PC-3 (cell line): ENCODE measurements at regions not wholly inside any gene's neighbourhood (a gene's known extent, or its start where the extent isn't known, plus 50 kb on each side); places are given as distances from the start of the nearest gene placed in this dataset.
"Not testable (repeated sequence)": the region's sequence is repeated elsewhere in the genome, so short reads cannot be mapped to it uniquely, and the experiment has no call there.

ENCODE experiments used
- ATAC-seq: fragments of 200-7000 bp; cut with Tn5 transposase; 2 replicates; pipeline ENCODE4 v1.9.1; 2020; ENCODE audit warnings: mild to moderate bottlenecking, moderate library complexity
- BruUV-seq: library from RNA; stranded (reverse); fragments of 400-500 nt; replicated peaks from 2 replicates; lab custom pipeline; 2021; lab: Mats Ljungman, UMichigan
- CTCF ChIA-PET: fragments of 300-600 bp; sonication (Branson Sonifier 250); formaldehyde crosslinking; loops from one replicate; lab custom pipeline; 2022; ENCODE audit warnings: antibody characterized with exemption; lab: Charles Lee
- POLR2A ChIA-PET: fragments of 300-600 bp; sonication (Branson Sonifier 250); formaldehyde crosslinking; loops from one replicate; lab custom pipeline; 2022; ENCODE audit warnings: antibody characterized with exemption; ENCODE audit not compliant: unreplicated experiment; lab: Charles Lee
- DNase-seq: peaks from one replicate; pipeline ENCODE4 v3.0.0-alpha.2; 2015
- H2AFZ ChIP-seq: fragments of 300-600 bp; sonication (generic); 2 replicates; pipeline ENCODE4 v1.6.0; 2016; ENCODE audit warnings: antibody characterized with exemption, low read length
- H3F3A ChIP-seq: fragments of 300-600 bp; sonication (generic); one replicate; pipeline ENCODE4 v1.6.0; 2017; ENCODE audit warnings: antibody characterized with exemption, low read length, control low read depth, mild to moderate bottlenecking; ENCODE audit not compliant: unreplicated experiment
- H3K27ac ChIP-seq: fragments of 300-600 bp; sonication (generic); 2 replicates; pipeline ENCODE4 v1.5.1; 2016; ENCODE audit warnings: mild to moderate bottlenecking, low read length
- H3K27me3 ChIP-seq: fragments of 300-600 bp; sonication (generic); 2 replicates; pipeline ENCODE4 v1.6.1; 2016; ENCODE audit warnings: low read length, mixed read lengths
- H3K36me3 ChIP-seq: fragments of 300-600 bp; sonication (generic); 2 replicates; pipeline ENCODE4 v1.6.1; 2016; ENCODE audit warnings: low read depth, mixed run types, low read length, mixed read lengths
- H3K4me1 ChIP-seq: fragments of 300-600 bp; sonication (generic); 2 replicates; pipeline ENCODE4 v1.5.1; 2016; ENCODE audit warnings: low read length; ENCODE audit not compliant: insufficient read depth
- H3K4me2 ChIP-seq: fragments of 300-600 bp; sonication (generic); 2 replicates; pipeline ENCODE4 v1.6.0; 2016; ENCODE audit warnings: low read length
- H3K4me3 ChIP-seq: fragments of 300-600 bp; sonication (generic); 2 replicates; pipeline ENCODE4 v1.5.1; 2016; ENCODE audit warnings: mild to moderate bottlenecking, low read length, mixed read lengths
- H3K79me2 ChIP-seq: fragments of 300-600 bp; sonication (generic); 2 replicates; pipeline ENCODE4 v1.6.1; 2017; ENCODE audit warnings: low read length, mixed read lengths
- H3K9ac ChIP-seq: fragments of 300-600 bp; sonication (generic); 2 replicates; pipeline ENCODE4 v1.6.0; 2016; ENCODE audit warnings: mild to moderate bottlenecking, low read length
- H3K9me2 ChIP-seq: fragments of 300-600 bp; sonication (generic); replicated peaks from 2 replicates; pipeline ENCODE4 v1.6.1; 2016; ENCODE audit warnings: mixed run types, low read length, mixed read lengths
- H3K9me3 ChIP-seq: fragments of 300-600 bp; sonication (generic); 2 replicates; pipeline ENCODE4 v1.6.1; 2016; ENCODE audit warnings: low read length, mixed read lengths
- H4K20me1 ChIP-seq: fragments of 300-600 bp; sonication (generic); 2 replicates; pipeline ENCODE4 v1.6.1; 2016; ENCODE audit warnings: low read length, mixed read lengths
- EZH2 ChIP-seq: fragments of 300-600 bp; sonication (generic); IDR thresholded peaks from one replicate; pipeline ENCODE4 v1.6.1; 2017; ENCODE audit warnings: antibody characterized with exemption, mild to moderate bottlenecking, low read length; ENCODE audit not compliant: unreplicated experiment
- EZH2phosphoT487 ChIP-seq: fragments of 300-600 bp; sonication (generic); IDR thresholded peaks from 2 replicates; pipeline ENCODE4 v1.6.1; 2018; ENCODE audit warnings: mild to moderate bottlenecking, antibody characterized with exemption, low read length, borderline replicate concordance
- intact Hi-C: fragments of 100-400 bp; cut with micrococcal nuclease; formaldehyde crosslinking; loops from 2 replicates; pipeline ENCODE4 v1.9.0; 2023
- TF ChIP-seq, protein P1 (sequence below): fragments of 300-600 bp; sonication (generic); conservative IDR thresholded peaks from 2 replicates; pipeline ENCODE4 v1.5.1; 2017; ENCODE audit warnings: antibody characterized with exemption, low read depth, mild to moderate bottlenecking, low read length

GRCh38 chr5:104080646-104081175, 518.1 kb upstream of the NUDT12 start:
- ATAC-seq (no peak), DNase-seq (no peak)
- H3F3A ChIP-seq, result no peaks in the 10 kb centered on the region
- H3K4me1 ChIP-seq, result no peaks in the 10 kb centered on the region
- no peaks in the 10 kb centered on the region for H4K20me1 ChIP-seq
- TF ChIP-seq, protein P1, sequence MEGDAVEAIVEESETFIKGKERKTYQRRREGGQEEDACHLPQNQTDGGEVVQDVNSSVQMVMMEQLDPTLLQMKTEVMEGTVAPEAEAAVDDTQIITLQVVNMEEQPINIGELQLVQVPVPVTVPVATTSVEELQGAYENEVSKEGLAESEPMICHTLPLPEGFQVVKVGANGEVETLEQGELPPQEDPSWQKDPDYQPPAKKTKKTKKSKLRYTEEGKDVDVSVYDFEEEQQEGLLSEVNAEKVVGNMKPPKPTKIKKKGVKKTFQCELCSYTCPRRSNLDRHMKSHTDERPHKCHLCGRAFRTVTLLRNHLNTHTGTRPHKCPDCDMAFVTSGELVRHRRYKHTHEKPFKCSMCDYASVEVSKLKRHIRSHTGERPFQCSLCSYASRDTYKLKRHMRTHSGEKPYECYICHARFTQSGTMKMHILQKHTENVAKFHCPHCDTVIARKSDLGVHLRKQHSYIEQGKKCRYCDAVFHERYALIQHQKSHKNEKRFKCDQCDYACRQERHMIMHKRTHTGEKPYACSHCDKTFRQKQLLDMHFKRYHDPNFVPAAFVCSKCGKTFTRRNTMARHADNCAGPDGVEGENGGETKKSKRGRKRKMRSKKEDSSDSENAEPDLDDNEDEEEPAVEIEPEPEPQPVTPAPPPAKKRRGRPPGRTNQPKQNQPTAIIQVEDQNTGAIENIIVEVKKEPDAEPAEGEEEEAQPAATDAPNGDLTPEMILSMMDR, result no peak
- TF ChIP-seq EZH2phosphoT487, result no peak
- TF ChIP-seq EZH2, result no peak
- peak overlapping the region; percentile 35; the same call in 1 of the 2 replicates for H2AFZ ChIP-seq
- intact Hi-C loops, result loop anchor here (10.0 kb wide), 2 partner anchors 264 to 276 kb away; no protein-coding TSS in a partner anchor
- no peak overlapping the region for H3K9ac ChIP-seq
- H3K9me2 ChIP-seq, result no peaks in the 10 kb centered on the region
- H3K9me3 ChIP-seq, result no peaks in the 10 kb centered on the region
- no TSS peak for BruUV-seq
- H3K36me3 ChIP-seq, result no peaks in the 10 kb centered on the region
- H3K79me2 ChIP-seq, result no peaks in the 10 kb centered on the region
- H3K4me2 ChIP-seq, result no peak overlapping the region
- no peak overlapping the region for H3K27ac ChIP-seq
- ChIA-PET CTCF (no interaction called here), POLR2A (no interaction called here)
- H3K27me3 ChIP-seq, result no peaks in the 10 kb centered on the region
- no peak overlapping the region for H3K4me3 ChIP-seq

GRCh38 chr5:104079861-104080645, 517.5 kb upstream of the NUDT12 start:
- POLR2A ChIA-PET, H3K9ac ChIP-seq, H3K4me1 ChIP-seq, H3F3A ChIP-seq, H4K20me1 ChIP-seq, H3K9me3 ChIP-seq, H3K27ac ChIP-seq, H3K9me2 ChIP-seq, CTCF ChIA-PET, H3K27me3 ChIP-seq, BruUV-seq, H3K4me2 ChIP-seq, DNase-seq, H3K36me3 ChIP-seq, H3K79me2 ChIP-seq, H3K4me3 ChIP-seq, H2AFZ ChIP-seq, ATAC-seq: not testable (repeated sequence)
- intact Hi-C loops, result loop anchor here (10.0 kb wide), 2 partner anchors 265 to 275 kb away; no protein-coding TSS in a partner anchor

- CTCF ChIA-PET, result no interaction called here
- intact Hi-C loops, result no loop called here
- POLR2A ChIA-PET, result no interaction called here
Measured at GRCh38 chr5:104071887-104072286, 509.3 kb upstream of the NUDT12 start.

More at GRCh38 chr5:104071887-104072286, 509.3 kb upstream of the NUDT12 start:
- TF ChIP-seq, protein P1, result no peak
- no TSS peak for BruUV-seq
- Histone ChIP-seq H3K9me2 (no peaks in the 10 kb centered on the region), H3K4me2 (no peak overlapping the region), H3F3A (no peaks in the 10 kb centered on the region), H3K79me2 (no peaks in the 10 kb centered on the region), H2AFZ (no peak overlapping the region), H4K20me1 (no peaks in the 10 kb centered on the region), H3K36me3 (no peaks in the 10 kb centered on the region), H3K9me3 (no peaks in the 10 kb centered on the region), H3K27ac (no peak overlapping the region), H3K4me3 (no peak overlapping the region), H3K27me3 (no peaks in the 10 kb centered on the region), H3K9ac (no peak overlapping the region), H3K4me1 (no peaks in the 10 kb centered on the region)
- no peak for DNase-seq
- no peak for ATAC-seq
